CD14-positive monocyte (primary cell): ENCODE measurements at regions not wholly inside any gene's neighbourhood (a gene's known extent, or its start where the extent isn't known, plus 50 kb on each side); places are given as distances from the start of the nearest gene placed in this dataset.
"Not testable (repeated sequence)": the region's sequence is repeated elsewhere in the genome, so short reads cannot be mapped to it uniquely, and the experiment has no call there.

Experiments
- DNase-seq, 3 donors: peaks; one replicate each; pipeline ENCODE4 v3.0.0-alpha.2; 2011 to 2022
- H2AFZ ChIP-seq: 2 replicates; pipeline ENCODE4 v1.6.0; 2012; ENCODE audit warnings: mild to moderate bottlenecking, low read depth, low read length, inconsistent platforms; ENCODE audit not compliant: insufficient read depth, poor library complexity, severe bottlenecking
- H3K27ac ChIP-seq, 2 donors: 1 replicate in 1 of 2; 2 replicates in 1 of 2; pipeline ENCODE4 v1.5.1; 2012 to 2013; ENCODE audit warnings: low read length in 2 of 2, control low read depth in 1 of 2, inconsistent platforms in 1 of 2, low read depth in 1 of 2, mild to moderate bottlenecking in 1 of 2
- H3K27me3 ChIP-seq, 2 donors: one replicate each; pipeline versions ENCODE4 v1.6.0 to v1.6.1; 2011 to 2013; ENCODE audit warnings: low read length in 2 of 2; ENCODE audit not compliant: control insufficient read depth in 2 of 2, insufficient read depth in 2 of 2
- H3K36me3 ChIP-seq, 2 donors: replicated peaks in 1 of 2; 1 replicate in 1 of 2; 2 replicates in 1 of 2; pipeline versions ENCODE4 v1.5.1 to v1.6.1; 2012 to 2013; ENCODE audit warnings: low read length in 2 of 2, control low read depth in 1 of 2, inconsistent platforms in 1 of 2, mild to moderate bottlenecking in 1 of 2; ENCODE audit not compliant: insufficient read depth in 2 of 2, control insufficient read depth in 1 of 2
- H3K4me1 ChIP-seq, 2 donors: 1 replicate in 1 of 2; 2 replicates in 1 of 2; pipeline versions ENCODE4 v1.5.1 to v1.6.1; 2012 to 2013; ENCODE audit warnings: low read length in 2 of 2, control low read depth in 1 of 2, inconsistent platforms in 1 of 2, mild to moderate bottlenecking in 1 of 2, moderate library complexity in 1 of 2; ENCODE audit not compliant: insufficient read depth in 2 of 2, control insufficient read depth in 1 of 2
- H3K4me2 ChIP-seq: replicated peaks from 2 replicates; pipeline ENCODE3; 2012; ENCODE audit warnings: low read length, moderate library complexity, mild to moderate bottlenecking; ENCODE audit not compliant: poor library complexity, severe bottlenecking; ENCODE audit errors: extremely low read depth
- H3K4me3 ChIP-seq, 3 experiments: fragments of 200-600 bp in 1 of 3; sonication (generic) in 1 of 3; replicated peaks in 1 of 3; 1 replicate in 2 of 3; 2 replicates in 1 of 3; pipeline ENCODE4 v1.5.1; 2011 to 2013; ENCODE audit warnings: low read length in 3 of 3, mild to moderate bottlenecking in 3 of 3, control low read depth in 2 of 3, low read depth in 2 of 3, inconsistent platforms in 1 of 3, moderate library complexity in 1 of 3
- H3K79me2 ChIP-seq: 2 replicates; pipeline ENCODE4 v1.6.0; 2012; ENCODE audit warnings: mild to moderate bottlenecking, control low read depth, inconsistent platforms, low read length, moderate library complexity; ENCODE audit not compliant: insufficient read depth
- H3K9ac ChIP-seq: 2 replicates; pipeline ENCODE4 v1.6.0; 2017; ENCODE audit warnings: low read length, mild to moderate bottlenecking; ENCODE audit not compliant: insufficient read depth, poor library complexity, severe bottlenecking
- H3K9me3 ChIP-seq, 2 donors: replicated peaks in 1 of 2; 1 replicate in 1 of 2; 2 replicates in 1 of 2; pipeline versions ENCODE4 v1.5.1 to v1.6.1; 2012 to 2013; ENCODE audit warnings: low read length in 2 of 2, control low read depth in 1 of 2; ENCODE audit not compliant: control insufficient read depth in 1 of 2, insufficient read depth in 1 of 2
- H4K20me1 ChIP-seq: 2 replicates; pipeline ENCODE4 v1.6.0; 2012; ENCODE audit warnings: mild to moderate bottlenecking, low read length, control low read depth, moderate library complexity; ENCODE audit not compliant: insufficient read depth
- H3K27ac Mint-ChIP-seq, 7 donors: one replicate each; pipeline ENCODE4 v1.8.0; 2020; ENCODE audit warnings: mild to moderate bottlenecking in 7 of 7, mixed read lengths in 7 of 7, moderate library complexity in 6 of 7, inconsistent platforms in 2 of 7
- H3K27me3 Mint-ChIP-seq, 3 donors: one replicate each; pipeline ENCODE4 v1.8.0; 2021 to 2022; ENCODE audit warnings: low read depth in 3 of 3, mild to moderate bottlenecking in 3 of 3, mixed read lengths in 3 of 3, moderate library complexity in 3 of 3, inconsistent platforms in 1 of 3
- H3K36me3 Mint-ChIP-seq, 2 donors: one replicate each; pipeline ENCODE4 v1.8.0; 2020; ENCODE audit warnings: mixed read lengths in 2 of 2, inconsistent platforms in 1 of 2, mild to moderate bottlenecking in 1 of 2
- H3K4me1 Mint-ChIP-seq: one replicate; pipeline ENCODE4 v1.8.0; 2020; ENCODE audit warnings: mild to moderate bottlenecking, mixed read lengths
- H3K4me3 Mint-ChIP-seq, 2 donors: one replicate each; pipeline ENCODE4 v1.8.0; 2020; ENCODE audit warnings: mild to moderate bottlenecking in 2 of 2, mixed read lengths in 2 of 2, moderate library complexity in 1 of 2
- H3K9me3 Mint-ChIP-seq, 7 donors: one replicate each; pipeline ENCODE4 v1.8.0; 2020 to 2022; ENCODE audit warnings: mixed read lengths in 7 of 7, mild to moderate bottlenecking in 6 of 7, moderate library complexity in 6 of 7, inconsistent platforms in 2 of 7
- WGBS: methylation state at CpG from one replicate; pipeline ENCODE4 v1.1.5; 2013; ENCODE audit warnings: missing lambda C conversion rate; ENCODE audit not compliant: insufficient coverage; 5-methylcytosine and 5-hydroxymethylcytosine counted together
- intact Hi-C, 2 donors: fragments of 100-400 bp; cut with micrococcal nuclease; formaldehyde crosslinking; loops; one replicate each; pipeline versions ENCODE4 v1.15.0 to v1.15.1; 2023
- TF ChIP-seq, protein P1 (sequence below): fragments of 200-600 bp; IDR thresholded peaks from one replicate; pipeline ENCODE4 v1.8.0; 2022; ENCODE audit warnings: antibody characterized with exemption, mild to moderate bottlenecking

DNA sequence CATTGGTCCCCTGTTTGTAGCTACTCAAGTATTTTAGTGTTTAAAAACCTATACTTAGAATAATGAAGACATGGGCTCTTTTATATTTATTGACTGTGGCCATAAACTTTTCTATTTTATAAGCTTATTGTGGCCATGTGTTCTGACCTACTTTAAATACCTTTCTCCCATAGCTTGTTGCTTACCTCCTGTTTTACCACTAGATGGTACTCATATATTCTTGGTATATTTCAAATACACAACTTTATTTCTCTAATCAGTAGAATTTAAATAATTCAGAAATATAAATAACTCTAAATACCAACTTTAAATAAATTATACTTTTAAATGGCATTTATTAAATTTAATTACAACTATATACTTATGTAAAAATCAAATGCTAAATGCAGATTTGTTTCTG is 498.0 kb downstream of the PRDM9 start:
- H3K4me3 ChIP-seq: no peak overlapping the region
- no peaks in the 10 kb centered on the region for H3K36me3 Mint-ChIP-seq
- H3K36me3 ChIP-seq: no peaks in the 10 kb centered on the region
- H3K4me2 ChIP-seq: no peak overlapping the region
- peaks cover 0 to 3% (median 0%) of the 10 kb centered on the region in 7 donors for H3K9me3 Mint-ChIP-seq
- DNase-seq: no peak
- intact Hi-C loops: no loop called here
- no peaks in the 10 kb centered on the region for H3K79me2 ChIP-seq
- TF ChIP-seq, protein P1, sequence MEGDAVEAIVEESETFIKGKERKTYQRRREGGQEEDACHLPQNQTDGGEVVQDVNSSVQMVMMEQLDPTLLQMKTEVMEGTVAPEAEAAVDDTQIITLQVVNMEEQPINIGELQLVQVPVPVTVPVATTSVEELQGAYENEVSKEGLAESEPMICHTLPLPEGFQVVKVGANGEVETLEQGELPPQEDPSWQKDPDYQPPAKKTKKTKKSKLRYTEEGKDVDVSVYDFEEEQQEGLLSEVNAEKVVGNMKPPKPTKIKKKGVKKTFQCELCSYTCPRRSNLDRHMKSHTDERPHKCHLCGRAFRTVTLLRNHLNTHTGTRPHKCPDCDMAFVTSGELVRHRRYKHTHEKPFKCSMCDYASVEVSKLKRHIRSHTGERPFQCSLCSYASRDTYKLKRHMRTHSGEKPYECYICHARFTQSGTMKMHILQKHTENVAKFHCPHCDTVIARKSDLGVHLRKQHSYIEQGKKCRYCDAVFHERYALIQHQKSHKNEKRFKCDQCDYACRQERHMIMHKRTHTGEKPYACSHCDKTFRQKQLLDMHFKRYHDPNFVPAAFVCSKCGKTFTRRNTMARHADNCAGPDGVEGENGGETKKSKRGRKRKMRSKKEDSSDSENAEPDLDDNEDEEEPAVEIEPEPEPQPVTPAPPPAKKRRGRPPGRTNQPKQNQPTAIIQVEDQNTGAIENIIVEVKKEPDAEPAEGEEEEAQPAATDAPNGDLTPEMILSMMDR: no peak
- no peaks in the 10 kb centered on the region for H4K20me1 ChIP-seq
- no peak overlapping the region for H3K4me3 Mint-ChIP-seq
- H3K27ac ChIP-seq: no peak overlapping the region
- H3K27me3 ChIP-seq: no peaks in the 10 kb centered on the region
- no peak overlapping the region for H3K9ac ChIP-seq
- no peaks in the 10 kb centered on the region for H3K9me3 ChIP-seq
- no peak overlapping the region for H2AFZ ChIP-seq
- no peaks in the 10 kb centered on the region for H3K27me3 Mint-ChIP-seq
- no peaks in the 10 kb centered on the region for H3K4me1 ChIP-seq
- no peaks in the 10 kb centered on the region for H3K4me1 Mint-ChIP-seq
- H3K27ac Mint-ChIP-seq: no peak overlapping the region

GRCh38 chr5:24017710-24018109 is 510.3 kb downstream of the PRDM9 start:
- H3K4me2 ChIP-seq, H3K27ac Mint-ChIP-seq, H3K36me3 ChIP-seq, H3K4me1 ChIP-seq, H3K4me1 Mint-ChIP-seq, H3K36me3 Mint-ChIP-seq, H3K27me3 Mint-ChIP-seq, H3K4me3 ChIP-seq, H3K27me3 ChIP-seq, DNase-seq, H3K27ac ChIP-seq, H3K79me2 ChIP-seq, H2AFZ ChIP-seq, H4K20me1 ChIP-seq, intact Hi-C loops, H3K4me3 Mint-ChIP-seq, H3K9ac ChIP-seq: not testable (repeated sequence)
- no CpG with 5 or more reads among the region's 10 CpGs for WGBS
- peaks cover 0 to 11% (median 6%) of the 10 kb centered on the region in 7 donors for H3K9me3 Mint-ChIP-seq
- peaks cover 0 to 11% of the 10 kb centered on the region in 2 donors for H3K9me3 ChIP-seq
